IMR-90 (cell line): ENCODE measurements at regions not wholly inside any gene's neighbourhood (a gene's known extent, or its start where the extent isn't known, plus 50 kb on each side); places are given as distances from the start of the nearest gene placed in this dataset.
"Not testable (repeated sequence)": the region's sequence is repeated elsewhere in the genome, so short reads cannot be mapped to it uniquely, and the experiment has no call there.

ENCODE experiments used
- ATAC-seq: fragments of 200-7000 bp; cut with Tn5 transposase; 2 replicates; pipeline ENCODE4 v1.9.1; 2020; ENCODE audit warnings: low read depth, mild to moderate bottlenecking, moderate library complexity
- BruUV-seq: library from RNA; stranded (reverse); fragments of 400-500 nt; replicated peaks from 2 replicates; lab custom pipeline; 2021; lab: Mats Ljungman, UMichigan
- CTCF ChIA-PET: fragments of 300-600 bp; formaldehyde crosslinking; extraction: SDS; loops from one replicate; lab custom pipeline; 2021; ENCODE audit warnings: antibody characterized with exemption; lab: Yijun Ruan, JAX
- POLR2A ChIA-PET: fragments of 300-600 bp; sonication (Branson Sonifier 250); formaldehyde crosslinking; loops from one replicate; lab custom pipeline; 2022; ENCODE audit warnings: antibody characterized with exemption; ENCODE audit not compliant: unreplicated experiment; lab: Charles Lee
- DNase-seq: peaks from one replicate; pipeline ENCODE4 v3.0.0; 2013
- H2AFZ ChIP-seq: replicated peaks from 2 replicates; pipeline ENCODE3; 2013; ENCODE audit warnings: low read length, mild to moderate bottlenecking; ENCODE audit not compliant: poor library complexity
- H2AK5ac ChIP-seq: 2 replicates; pipeline ENCODE4 v1.6.1; 2013; ENCODE audit warnings: low read depth, low read length, inconsistent platforms
- H2AK9ac ChIP-seq: replicated peaks from 2 replicates; pipeline ENCODE3; 2013; ENCODE audit warnings: mild to moderate bottlenecking, low read depth, low read length, moderate library complexity; ENCODE audit not compliant: poor library complexity
- H2BK120ac ChIP-seq: 2 replicates; pipeline ENCODE4 v1.6.1; 2013; ENCODE audit warnings: low read depth, low read length, inconsistent platforms
- H2BK15ac ChIP-seq: 3 replicates; pipeline ENCODE4 v1.6.1; 2013; ENCODE audit warnings: low read depth, low read length, inconsistent platforms
- H2BK20ac ChIP-seq: 2 replicates; pipeline ENCODE4 v1.6.1; 2013; ENCODE audit warnings: low read depth, mild to moderate bottlenecking, inconsistent platforms, low read length, moderate library complexity
- H2BK5ac ChIP-seq: 2 replicates; pipeline ENCODE4 v1.6.1; 2013; ENCODE audit warnings: mild to moderate bottlenecking, low read depth, low read length, inconsistent platforms; ENCODE audit not compliant: poor library complexity, severe bottlenecking
- H3K14ac ChIP-seq: replicated peaks from 2 replicates; pipeline ENCODE4 v1.6.1; 2013; ENCODE audit warnings: low read depth, low read length, inconsistent platforms
- H3K18ac ChIP-seq: 2 replicates; pipeline ENCODE4 v1.6.1; 2013; ENCODE audit warnings: low read depth, low read length, control low read depth
- H3K23ac ChIP-seq: 2 replicates; pipeline ENCODE4 v1.6.1; 2013; ENCODE audit warnings: low read depth, low read length, inconsistent platforms
- H3K27ac ChIP-seq: 2 replicates; pipeline ENCODE4 v1.5.1; 2013; ENCODE audit warnings: mild to moderate bottlenecking, control low read depth, low read length; ENCODE audit not compliant: insufficient read depth
- H3K27me3 ChIP-seq: 2 replicates; pipeline ENCODE4 v1.6.1; 2013; ENCODE audit warnings: low read length; ENCODE audit not compliant: control insufficient read depth, insufficient read depth
- H3K36me3 ChIP-seq: 2 replicates; pipeline ENCODE4 v1.6.1; 2013; ENCODE audit warnings: low read length, mixed read lengths; ENCODE audit not compliant: control insufficient read depth, insufficient read depth
- H3K4ac ChIP-seq: 2 replicates; pipeline ENCODE4 v1.6.1; 2013; ENCODE audit warnings: low read depth, low read length, inconsistent platforms
- H3K4me1 ChIP-seq: 2 replicates; pipeline ENCODE4 v1.6.1; 2013; ENCODE audit warnings: low read length, mixed read lengths; ENCODE audit not compliant: control insufficient read depth, insufficient read depth
- H3K4me2 ChIP-seq: 2 replicates; pipeline ENCODE4 v1.6.1; 2013; ENCODE audit warnings: low read depth, mild to moderate bottlenecking, control low read depth, low read length, moderate library complexity
- H3K4me3 ChIP-seq: 2 replicates; pipeline ENCODE4 v1.5.1; 2013; ENCODE audit warnings: low read depth, mild to moderate bottlenecking, control low read depth, low read length, moderate library complexity; ENCODE audit not compliant: insufficient read depth
- H3K56ac ChIP-seq: 2 replicates; pipeline ENCODE4 v1.6.1; 2013; ENCODE audit warnings: low read length, inconsistent platforms; ENCODE audit not compliant: insufficient read depth; ENCODE audit errors: extremely low read depth
- H3K79me1 ChIP-seq, 2 experiments: 2 replicates each; pipeline ENCODE4 v1.6.1; 2013; ENCODE audit warnings: low read length in 2 of 2, inconsistent platforms in 1 of 2, low read depth in 1 of 2
- H3K9ac ChIP-seq: 2 replicates; pipeline ENCODE4 v1.6.1; 2013; ENCODE audit warnings: low read depth, low read length, control low read depth
- H3K9me1 ChIP-seq: 2 replicates; pipeline ENCODE4 v1.6.1; 2013; ENCODE audit warnings: low read length, inconsistent platforms; ENCODE audit not compliant: insufficient read depth
- H3K9me3 ChIP-seq: 2 replicates; pipeline ENCODE4 v1.6.1; 2013; ENCODE audit warnings: low read length; ENCODE audit not compliant: control insufficient read depth, insufficient read depth
- H4K20me1 ChIP-seq: 2 replicates; pipeline ENCODE4 v1.6.1; 2013; ENCODE audit warnings: low read length, inconsistent platforms; ENCODE audit not compliant: insufficient read depth
- H4K5ac ChIP-seq: 2 replicates; pipeline ENCODE4 v1.6.1; 2013; ENCODE audit warnings: mild to moderate bottlenecking, low read depth, low read length, control low read depth
- H4K8ac ChIP-seq, 2 experiments: 2 replicates each; pipeline ENCODE4 v1.6.1; 2013; ENCODE audit warnings: low read depth in 2 of 2, low read length in 2 of 2, control low read depth in 1 of 2, inconsistent platforms in 1 of 2
- H4K91ac ChIP-seq: 2 replicates; pipeline ENCODE4 v1.6.1; 2013; ENCODE audit warnings: low read depth, low read length, inconsistent platforms; ENCODE audit not compliant: insufficient read depth
- BHLHE40 ChIP-seq: fragments of 150-350 bp; IDR thresholded peaks from 2 replicates; pipeline ENCODE4 v1.6.1; 2016; ENCODE audit warnings: mild to moderate bottlenecking, low read depth, low read length
- NFE2L2 ChIP-seq: fragments of 150-350 bp; IDR thresholded peaks from 2 replicates; pipeline ENCODE4 v1.6.1; 2016; ENCODE audit warnings: low read depth, mild to moderate bottlenecking, low read length
- SMC3 ChIP-seq: fragments of 150-350 bp; IDR thresholded peaks from 2 replicates; pipeline ENCODE4 v1.6.1; 2016; ENCODE audit warnings: low read depth, mild to moderate bottlenecking, antibody characterized with exemption, low read length, moderate library complexity
- WGBS, 2 experiments: methylation state at CpG; one replicate each; pipeline versions ENCODE4 v1.1.5 to v1.1.7; 2013; ENCODE audit warnings: missing lambda C conversion rate in 2 of 2; ENCODE audit not compliant: insufficient read length in 1 of 2; ENCODE audit errors: extremely low coverage in 2 of 2; 5-methylcytosine and 5-hydroxymethylcytosine counted together
- dilution Hi-C: fragments of 300-500 bp; cut with HindIII; formaldehyde crosslinking; loops from one replicate; pipeline ENCODE4 v1.14.3; 2018; ENCODE audit warnings: low sequenced_read_pairs; ENCODE audit not compliant: unreplicated experiment
- in situ Hi-C: fragments of 300-500 bp; cut with MboI; formaldehyde crosslinking; loops from 3 replicates; pipeline ENCODE4 v1.14.3; 2019; ENCODE audit warnings: low sequenced_read_pairs, inconsistent platforms, mixed read lengths
- intact Hi-C: fragments of 100-400 bp; cut with micrococcal nuclease; formaldehyde crosslinking; loops from 2 replicates; pipeline ENCODE4 v1.10.0; 2022

DNA sequence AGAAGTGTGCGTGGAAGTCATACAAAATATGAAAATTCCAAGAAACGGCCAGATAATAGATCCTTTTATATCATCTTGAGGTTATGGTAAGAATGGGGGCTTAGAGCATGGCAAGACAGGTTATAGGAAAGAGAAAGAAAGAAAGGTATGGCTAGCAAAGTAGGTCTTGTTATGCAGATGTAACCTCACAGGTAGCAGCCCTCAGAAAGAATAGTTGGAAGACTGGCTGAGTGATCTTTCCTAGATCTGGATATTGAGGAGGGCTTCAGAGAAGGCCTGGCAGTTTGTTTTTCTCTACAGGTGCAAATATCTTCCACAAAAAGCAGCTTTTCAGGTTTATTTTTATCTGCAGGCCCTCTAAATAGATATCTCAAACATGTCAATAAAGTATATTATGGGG, 679.5 kb downstream of the KHDRBS2 start:
- in situ Hi-C loops: no loop called here
- Histone ChIP-seq H4K5ac (no peak overlapping the region), H2AK9ac (no peak overlapping the region), H3K79me1 (no peaks in the 10 kb centered on the region), H4K91ac (no peak overlapping the region), H2BK120ac (no peak overlapping the region), H3K9me1 (no peaks in the 10 kb centered on the region), H3K9me3 (peaks cover 5% of the 10 kb centered on the region; the same call in 1 of the 2 replicates), H3K14ac (no peak overlapping the region), H3K18ac (no peak overlapping the region), H3K4ac (no peak overlapping the region), H2AK5ac (no peak overlapping the region), H2BK5ac (no peak overlapping the region), H4K8ac (no peak overlapping the region), H3K9ac (no peak overlapping the region), H3K4me1 (no peaks in the 10 kb centered on the region), H2AFZ (no peak overlapping the region), H3K27ac (no peak overlapping the region), H3K23ac (no peak overlapping the region), H2BK15ac (no peak overlapping the region), H3K56ac (no peak overlapping the region), H4K20me1 (no peaks in the 10 kb centered on the region), H3K27me3 (no peaks in the 10 kb centered on the region), H3K4me2 (no peak overlapping the region), H3K4me3 (no peak overlapping the region), H3K36me3 (no peaks in the 10 kb centered on the region), H2BK20ac (no peak overlapping the region)
- intact Hi-C loops: no loop called here
- DNase-seq: no peak
- WGBS, 2 experiments: no CpG with 5 or more reads among the region's 2 CpGs
- TF ChIP-seq BHLHE40 (no peak), SMC3 (no peak), NFE2L2 (no peak)
- BruUV-seq: no TSS peak
- CTCF ChIA-PET: no interaction called here
- dilution Hi-C loops: no loop called here
- ATAC-seq: no peak
- POLR2A ChIA-PET: no interaction called here

- H3K23ac ChIP-seq, ATAC-seq, H3K4me1 ChIP-seq, H3K27me3 ChIP-seq, H3K14ac ChIP-seq, H3K27ac ChIP-seq, H3K9me3 ChIP-seq, H2AK9ac ChIP-seq, H2AK5ac ChIP-seq, H3K4me2 ChIP-seq, intact Hi-C loops, H3K36me3 ChIP-seq, CTCF ChIA-PET, H2BK20ac ChIP-seq, H3K4me3 ChIP-seq, H4K91ac ChIP-seq, H3K79me1 ChIP-seq, H2BK15ac ChIP-seq, H4K20me1 ChIP-seq, in situ Hi-C loops, H3K4ac ChIP-seq, H4K5ac ChIP-seq, H2BK5ac ChIP-seq, H3K9ac ChIP-seq, H3K9me1 ChIP-seq, dilution Hi-C loops, POLR2A ChIA-PET, H3K56ac ChIP-seq, H3K18ac ChIP-seq, H4K8ac ChIP-seq, BruUV-seq, H2AFZ ChIP-seq, DNase-seq, H2BK120ac ChIP-seq: not testable (repeated sequence)
- no CpG with 5 or more reads among the region's 4 CpGs for WGBS, 2 experiments
Measured at GRCh38 chr6:61605851-61606250, 680.2 kb downstream of the KHDRBS2 start.
